ENCODE measurements at regions not wholly inside any gene's neighbourhood (a gene's known extent, or its start where the extent isn't known, plus 50 kb on each side); places are given as distances from the start of the nearest gene placed in this dataset.

- TF ChIP-seq ATF1 (CRISPR knock-in tag; IDR thresholded peaks at IDR 0.05) (no peak), ZNF263 (CRISPR knock-in tag; IDR thresholded peaks at IDR 0.05; ENCODE audit: low read depth) (no peak), CTCF (IDR thresholded peaks at IDR 0.05) (no peak), CBFB (CRISPR knock-in tag; IDR thresholded peaks at IDR 0.05; ENCODE audit: low read depth) (no peak), IRF2 (CRISPR knock-in tag; IDR thresholded peaks at IDR 0.05; ENCODE audit: borderline replicate concordance, low read depth) (no peak)
These were observed 504.2 kb downstream of the MAT2B start for GRCh38 chr5:164009621-164010020.
